Gastroesophageal sphincter (tissue), 3 donors: ENCODE measurements at regions not wholly inside any gene's neighbourhood (a gene's known extent, or its start where the extent isn't known, plus 50 kb on each side); places are given as distances from the start of the nearest gene placed in this dataset.

ENCODE experiments used
- EP300 ChIP-seq: sonication (generic); formaldehyde crosslinking; IDR thresholded peaks from one replicate; pipeline ENCODE4 v1.6.1; 2017; ENCODE audit warnings: antibody characterized with exemption, mild to moderate bottlenecking
- POLR2AphosphoS5 ChIP-seq: sonication (generic); formaldehyde crosslinking; IDR thresholded peaks from one replicate; pipeline ENCODE4 v1.6.1; 2017; ENCODE audit warnings: antibody characterized with exemption
- TF ChIP-seq, protein P1 (sequence below), 4 experiments: fragments of 200-600 bp in 2 of 4; fragments of 450-650 bp in 2 of 4; sonication (generic) in 1 of 4; IDR thresholded peaks; one replicate each; pipeline ENCODE4 v1.5.1; 2017 to 2019; ENCODE audit warnings: antibody characterized with exemption in 4 of 4, mild to moderate bottlenecking in 2 of 4, moderate library complexity in 2 of 4

DNA sequence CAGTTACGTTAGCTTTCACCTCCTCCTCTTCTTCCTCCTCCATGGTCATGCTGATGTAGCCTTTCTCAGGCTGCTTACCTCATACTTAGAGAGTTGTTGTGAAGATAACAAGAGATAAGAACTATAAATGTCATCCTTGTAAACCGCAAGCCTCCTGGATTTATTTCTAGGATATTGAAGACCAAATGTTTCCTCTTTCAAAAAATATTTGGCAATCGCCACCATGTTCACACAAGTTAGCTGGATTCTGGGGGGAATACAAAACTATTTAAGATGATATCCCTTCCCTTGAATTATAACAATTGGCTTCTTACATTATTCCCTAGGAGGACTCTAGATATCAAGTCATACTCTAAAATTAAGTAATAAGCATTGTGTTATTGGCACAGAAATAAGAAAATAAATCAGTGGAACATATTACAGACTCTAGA, 99.8 kb upstream of the PLEKHG1 start:
- TF ChIP-seq, protein P1, sequence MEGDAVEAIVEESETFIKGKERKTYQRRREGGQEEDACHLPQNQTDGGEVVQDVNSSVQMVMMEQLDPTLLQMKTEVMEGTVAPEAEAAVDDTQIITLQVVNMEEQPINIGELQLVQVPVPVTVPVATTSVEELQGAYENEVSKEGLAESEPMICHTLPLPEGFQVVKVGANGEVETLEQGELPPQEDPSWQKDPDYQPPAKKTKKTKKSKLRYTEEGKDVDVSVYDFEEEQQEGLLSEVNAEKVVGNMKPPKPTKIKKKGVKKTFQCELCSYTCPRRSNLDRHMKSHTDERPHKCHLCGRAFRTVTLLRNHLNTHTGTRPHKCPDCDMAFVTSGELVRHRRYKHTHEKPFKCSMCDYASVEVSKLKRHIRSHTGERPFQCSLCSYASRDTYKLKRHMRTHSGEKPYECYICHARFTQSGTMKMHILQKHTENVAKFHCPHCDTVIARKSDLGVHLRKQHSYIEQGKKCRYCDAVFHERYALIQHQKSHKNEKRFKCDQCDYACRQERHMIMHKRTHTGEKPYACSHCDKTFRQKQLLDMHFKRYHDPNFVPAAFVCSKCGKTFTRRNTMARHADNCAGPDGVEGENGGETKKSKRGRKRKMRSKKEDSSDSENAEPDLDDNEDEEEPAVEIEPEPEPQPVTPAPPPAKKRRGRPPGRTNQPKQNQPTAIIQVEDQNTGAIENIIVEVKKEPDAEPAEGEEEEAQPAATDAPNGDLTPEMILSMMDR (IDR thresholded peaks at IDR 0.05): no peak
- TF ChIP-seq POLR2AphosphoS5 (no peak), EP300 (no peak)
